ENCODE measurements at regions not wholly inside any gene's neighbourhood (a gene's known extent, or its start where the extent isn't known, plus 50 kb on each side); places are given as distances from the start of the nearest gene placed in this dataset.
"Not testable (repeated sequence)": the region's sequence is repeated elsewhere in the genome, so short reads cannot be mapped to it uniquely, and the experiment has no call there.

DNA sequence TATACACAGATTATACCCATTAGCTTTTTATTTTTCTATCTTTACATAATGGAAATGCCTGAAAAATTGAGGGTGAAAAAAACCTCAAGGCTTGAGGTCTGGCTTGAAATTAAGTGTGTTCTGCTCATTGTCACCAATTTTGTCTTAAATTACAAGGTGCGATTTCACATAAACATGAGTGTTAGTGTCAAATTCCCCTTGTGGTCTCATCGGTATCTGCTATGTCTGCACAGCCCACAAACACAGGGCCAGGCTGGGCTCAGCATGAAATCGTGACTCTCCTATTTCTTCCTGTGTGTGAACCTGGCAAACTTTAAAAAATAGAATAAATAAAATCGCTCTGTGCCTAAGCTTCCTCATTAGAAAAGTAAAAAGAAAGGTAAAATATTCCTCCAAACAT is 109.1 kb downstream of the CRLF2 start:
- DNase-seq (ENCODE audit: low read depth in 4 of 4, low spot score in 1 of 4), result no peak

DNA sequence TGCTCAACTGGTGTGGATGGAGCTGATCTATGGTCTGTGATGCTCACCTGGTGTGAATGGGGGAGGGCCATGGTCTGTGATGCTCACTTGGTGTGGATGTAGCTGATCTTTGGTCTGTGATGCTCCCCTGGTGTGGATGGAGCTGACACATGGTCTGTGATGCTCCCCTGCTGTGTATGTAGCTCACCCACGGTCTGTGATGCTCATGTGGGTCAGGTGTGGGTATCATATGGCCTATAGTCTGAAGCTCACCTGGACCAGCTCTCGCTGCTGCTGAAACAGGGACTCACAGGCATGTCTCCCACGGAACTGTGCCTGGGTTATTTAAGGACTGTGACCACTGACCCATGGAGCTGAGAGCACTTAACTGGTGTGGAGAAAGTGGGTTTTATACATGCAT is 109.7 kb downstream of the CRLF2 start:
- no peak for DNase-seq (ENCODE audit: low read depth in 4 of 4, low spot score in 1 of 4)

DNA sequence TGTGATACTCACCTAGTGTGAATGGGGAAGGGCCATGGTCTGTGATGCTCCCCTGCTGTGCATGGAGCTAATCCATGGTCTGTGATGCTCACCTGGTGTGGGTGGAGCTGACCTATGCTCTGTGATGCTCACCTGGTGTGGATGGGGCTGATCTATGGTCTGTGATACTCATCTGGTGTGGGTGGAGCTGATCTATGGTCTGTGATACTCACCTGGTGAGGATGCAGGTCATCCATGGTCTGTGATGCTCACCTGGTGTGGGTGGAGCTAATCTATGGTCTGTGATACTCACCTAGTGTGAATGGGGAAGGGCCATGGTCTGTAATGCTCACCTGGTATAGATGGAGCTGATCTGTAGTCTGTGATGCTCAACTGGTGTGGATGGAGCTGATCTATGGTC is 110.2 kb downstream of the CRLF2 start:
- DNase-seq (ENCODE audit: low read depth in 4 of 4, low spot score in 1 of 4), result not testable (repeated sequence)

DNA sequence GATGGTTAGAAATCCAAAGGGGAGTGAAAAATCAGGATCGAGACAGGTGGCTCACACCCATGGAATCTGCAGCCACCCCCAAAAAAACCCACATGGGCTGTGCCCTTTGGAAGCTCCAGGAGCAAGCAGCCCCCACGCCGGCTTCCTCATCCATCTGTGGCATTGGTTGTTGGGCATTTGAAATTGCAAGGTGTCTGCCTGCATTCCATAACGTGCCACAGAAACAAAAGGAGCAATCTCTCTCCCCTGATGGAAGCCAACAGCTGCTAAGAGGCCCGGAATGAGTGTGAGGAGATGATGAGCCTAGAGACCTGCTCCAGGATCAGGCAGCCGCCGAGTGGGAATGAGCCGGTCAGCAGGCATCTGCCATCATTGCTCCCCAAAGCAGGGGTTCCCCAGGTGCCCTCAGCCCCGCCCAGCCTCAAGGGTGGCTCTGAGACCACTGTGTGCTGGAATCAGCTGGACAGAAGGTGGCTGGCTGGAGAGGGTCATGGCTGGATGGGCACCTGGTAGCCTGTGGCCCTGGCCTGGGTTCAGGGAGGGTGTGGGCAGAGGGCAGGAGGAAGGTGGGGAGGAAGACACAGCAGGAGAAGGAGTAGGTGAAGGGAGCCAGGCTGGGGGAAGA is 113.2 kb downstream of the CRLF2 start:
- no peak for DNase-seq (ENCODE audit: low read depth in 4 of 4, low spot score in 1 of 4)

DNA sequence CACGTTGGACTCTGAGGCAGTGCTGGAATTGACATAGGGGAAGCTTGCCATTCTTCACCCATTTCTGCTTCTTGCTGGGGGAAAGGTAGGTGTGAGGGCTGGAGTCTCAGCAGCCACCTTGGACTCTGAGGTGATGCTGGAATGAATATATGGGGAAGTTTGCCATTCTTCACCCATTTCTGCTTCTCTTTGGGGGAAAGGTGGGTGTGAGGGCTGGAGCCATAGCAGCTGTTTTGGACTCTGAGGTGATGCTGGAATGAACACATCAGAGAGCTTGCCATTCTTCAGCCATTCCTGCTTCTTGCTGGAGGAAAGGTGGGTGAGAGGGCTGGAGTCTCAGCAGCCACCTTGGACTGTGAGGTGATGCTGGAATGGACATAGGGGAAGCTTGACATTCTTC is 115.1 kb downstream of the CRLF2 start:
- DNase-seq (ENCODE audit: low read depth in 4 of 4, low spot score in 1 of 4), result no peak

DNA sequence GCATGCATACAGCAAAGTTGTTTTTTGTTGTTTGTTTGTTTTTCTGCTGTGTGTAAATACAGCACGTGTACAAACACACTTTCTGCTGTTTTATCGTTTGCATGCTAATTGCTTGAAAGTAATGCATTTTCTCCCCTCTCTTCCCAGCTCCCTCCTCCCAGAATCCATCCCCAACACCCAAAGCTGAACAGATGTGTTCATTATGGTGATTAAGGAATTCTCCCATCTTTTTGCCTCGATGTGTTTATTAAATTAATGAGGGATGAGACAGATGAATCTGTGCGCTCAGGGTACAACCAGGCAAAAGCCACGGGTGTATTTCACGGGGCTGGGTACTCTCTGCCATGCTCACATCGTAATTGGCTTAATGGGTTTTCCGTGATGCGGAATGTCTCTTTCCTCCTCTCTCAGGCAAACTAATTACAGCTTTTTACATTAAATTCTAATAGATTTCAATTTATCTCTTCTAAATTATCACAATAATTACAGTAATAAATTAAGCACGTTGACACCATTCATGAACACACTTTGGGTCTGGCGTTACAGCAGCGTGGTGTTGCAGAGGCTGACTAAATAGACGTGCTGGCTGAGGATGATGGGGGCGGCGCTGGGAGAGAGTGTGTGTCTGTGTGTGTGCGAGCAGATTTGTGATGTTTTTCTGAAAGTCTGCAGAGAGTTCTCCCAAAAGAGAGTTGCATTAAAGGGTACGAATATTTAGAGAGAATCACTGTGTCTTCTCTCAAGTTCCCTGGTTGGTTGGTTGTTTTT is 117.7 kb downstream of the CRLF2 start:
- no peak for DNase-seq (ENCODE audit: low read depth in 4 of 4, low spot score in 1 of 4)

DNA sequence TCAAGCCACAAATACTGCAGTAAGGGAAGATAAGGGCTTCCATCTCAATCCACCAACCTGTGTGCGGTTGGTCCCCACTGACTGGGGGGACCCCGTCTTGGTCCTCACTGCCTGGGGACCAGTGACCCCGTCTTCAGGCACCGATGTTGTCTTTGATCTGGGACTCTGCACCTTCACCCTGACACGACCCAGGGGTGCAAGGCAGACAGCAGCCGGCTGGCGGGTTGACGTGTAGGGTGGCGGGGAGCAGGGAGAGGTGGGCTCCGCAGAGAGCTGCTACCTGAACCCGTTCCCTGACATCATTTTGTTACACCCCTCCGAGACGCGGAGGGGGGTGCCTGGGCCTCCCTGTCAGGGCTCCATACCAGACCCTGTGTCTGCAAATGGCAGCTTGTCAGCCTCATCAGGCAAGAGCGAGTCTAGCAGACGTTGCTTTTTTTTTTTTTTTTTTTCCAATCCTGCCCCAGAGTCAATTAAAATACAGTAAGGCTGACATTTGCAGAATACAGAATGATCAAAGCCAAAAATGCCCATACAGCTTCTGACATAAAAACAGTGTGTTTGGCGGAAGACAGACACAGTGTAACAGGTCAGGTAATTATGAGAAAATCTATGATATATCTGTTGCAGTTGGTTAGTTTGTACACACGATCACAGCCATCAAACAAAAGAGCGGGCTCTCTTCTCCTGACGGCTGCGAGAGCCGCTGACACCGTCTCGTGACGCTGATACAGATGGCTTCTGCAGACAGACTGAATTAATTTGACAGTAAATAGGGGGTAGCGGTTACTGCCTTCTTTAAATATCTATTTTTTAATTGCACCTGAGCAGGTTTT is 118.6 kb downstream of the CRLF2 start:
- no peak for DNase-seq (ENCODE audit: low read depth in 4 of 4, low spot score in 1 of 4)

DNA sequence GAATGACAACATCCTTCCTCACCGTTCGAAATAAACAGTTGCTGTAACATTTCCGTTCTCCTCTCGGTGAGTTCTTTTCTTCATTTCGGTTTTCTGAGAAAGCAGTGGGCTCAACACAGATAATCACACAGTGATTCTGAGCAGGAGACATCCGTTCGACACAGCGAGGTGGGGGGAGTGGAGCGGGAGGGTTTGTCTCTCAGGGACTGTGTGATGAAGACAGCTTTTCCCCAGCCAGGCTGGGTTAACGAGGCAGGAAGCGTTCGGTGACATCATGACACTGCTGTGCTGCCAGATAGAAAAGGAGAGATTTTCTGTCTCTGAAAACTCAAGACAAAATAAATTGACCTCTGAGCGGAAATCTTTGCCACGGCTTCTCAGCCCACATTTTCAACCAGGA is 119.3 kb downstream of the CRLF2 start:
- DNase-seq (ENCODE audit: low read depth in 4 of 4, low spot score in 1 of 4), result peak in 2 of 4 experiments; percentile 2 to 23

DNA sequence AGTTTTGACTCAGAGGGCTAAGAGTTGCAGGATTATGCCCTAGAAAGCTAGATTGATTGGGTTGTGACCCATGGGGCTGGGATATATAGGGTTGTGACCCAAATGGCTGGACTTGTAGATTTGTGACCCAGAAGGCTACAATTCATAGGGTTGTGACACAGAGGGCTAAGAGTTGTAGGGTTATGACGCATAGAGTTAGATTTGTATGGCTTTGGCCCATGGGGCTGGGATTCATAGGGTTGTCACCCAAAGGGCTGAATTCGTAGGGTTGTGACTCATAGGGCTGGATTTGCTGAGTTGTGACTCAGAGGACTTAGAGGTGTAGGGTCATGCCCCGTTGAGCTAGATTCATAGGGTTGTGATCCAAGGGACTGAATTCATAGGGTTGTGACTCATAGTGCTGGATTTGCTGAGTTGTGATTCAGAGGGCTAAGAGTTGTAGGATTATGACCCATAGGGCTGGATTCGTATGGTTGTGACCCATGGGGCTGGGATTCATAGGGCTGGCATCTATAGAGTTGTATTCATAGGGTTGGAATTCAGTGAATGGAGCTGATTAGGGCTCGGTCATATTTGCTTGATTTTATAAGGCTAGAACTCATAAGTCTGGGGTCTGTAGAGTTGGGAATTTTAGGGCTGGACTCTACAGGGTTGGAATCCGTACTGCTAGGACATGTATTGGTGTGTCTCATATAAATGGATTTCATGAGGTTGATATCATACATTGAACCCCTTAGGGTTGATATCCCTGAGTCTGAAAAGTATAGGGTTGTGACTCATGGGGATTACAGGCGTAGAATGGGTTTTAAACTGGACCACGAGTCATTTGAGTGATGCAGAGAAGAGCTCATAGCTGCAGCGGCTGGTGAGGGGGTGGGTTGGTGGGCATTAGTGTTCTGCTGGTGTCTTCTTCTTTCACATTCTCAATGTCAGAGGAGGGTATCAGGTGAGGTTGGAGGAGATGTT is 125.7 kb downstream of the CRLF2 start:
- no peak for DNase-seq (ENCODE audit: low read depth in 4 of 4, low spot score in 1 of 4)

DNA sequence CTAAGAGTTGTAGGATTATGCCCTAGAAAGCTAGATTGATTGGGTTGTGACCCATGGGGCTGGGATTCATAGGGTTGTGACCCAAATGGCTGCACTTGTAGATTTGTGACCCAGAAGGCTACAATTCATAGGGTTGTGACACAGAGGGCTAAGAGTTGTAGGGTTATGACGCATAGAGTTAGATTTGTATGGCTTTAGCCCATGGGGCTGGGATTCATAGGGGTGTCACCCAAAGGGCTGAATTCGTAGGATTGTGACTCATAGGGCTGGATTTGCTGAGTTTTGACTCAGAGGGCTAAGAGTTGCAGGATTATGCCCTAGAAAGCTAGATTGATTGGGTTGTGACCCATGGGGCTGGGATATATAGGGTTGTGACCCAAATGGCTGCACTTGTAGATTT is 126.6 kb downstream of the CRLF2 start:
- not testable (repeated sequence) for DNase-seq (ENCODE audit: low read depth in 4 of 4, low spot score in 1 of 4)

DNA sequence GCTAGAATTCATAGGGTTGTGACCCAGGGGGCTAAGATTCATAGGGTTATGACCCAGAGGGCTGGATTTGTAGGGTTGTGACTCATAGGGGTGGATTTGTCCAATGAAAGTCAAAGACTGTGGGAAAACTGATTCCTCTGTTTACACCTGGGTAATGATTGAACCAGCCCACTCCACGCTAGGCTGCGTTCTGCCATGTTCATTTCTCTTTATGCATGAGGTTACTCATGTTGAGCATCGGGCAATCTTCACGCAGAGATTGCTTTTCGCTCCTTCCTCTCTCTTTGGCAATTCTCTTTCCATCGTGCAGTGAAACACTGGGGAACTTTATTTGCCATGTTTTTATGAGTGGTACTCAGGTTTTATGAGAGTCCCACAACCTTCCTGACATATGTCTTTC is 127.8 kb downstream of the CRLF2 start:
- no peak for DNase-seq (ENCODE audit: low read depth in 4 of 4, low spot score in 1 of 4)

DNA sequence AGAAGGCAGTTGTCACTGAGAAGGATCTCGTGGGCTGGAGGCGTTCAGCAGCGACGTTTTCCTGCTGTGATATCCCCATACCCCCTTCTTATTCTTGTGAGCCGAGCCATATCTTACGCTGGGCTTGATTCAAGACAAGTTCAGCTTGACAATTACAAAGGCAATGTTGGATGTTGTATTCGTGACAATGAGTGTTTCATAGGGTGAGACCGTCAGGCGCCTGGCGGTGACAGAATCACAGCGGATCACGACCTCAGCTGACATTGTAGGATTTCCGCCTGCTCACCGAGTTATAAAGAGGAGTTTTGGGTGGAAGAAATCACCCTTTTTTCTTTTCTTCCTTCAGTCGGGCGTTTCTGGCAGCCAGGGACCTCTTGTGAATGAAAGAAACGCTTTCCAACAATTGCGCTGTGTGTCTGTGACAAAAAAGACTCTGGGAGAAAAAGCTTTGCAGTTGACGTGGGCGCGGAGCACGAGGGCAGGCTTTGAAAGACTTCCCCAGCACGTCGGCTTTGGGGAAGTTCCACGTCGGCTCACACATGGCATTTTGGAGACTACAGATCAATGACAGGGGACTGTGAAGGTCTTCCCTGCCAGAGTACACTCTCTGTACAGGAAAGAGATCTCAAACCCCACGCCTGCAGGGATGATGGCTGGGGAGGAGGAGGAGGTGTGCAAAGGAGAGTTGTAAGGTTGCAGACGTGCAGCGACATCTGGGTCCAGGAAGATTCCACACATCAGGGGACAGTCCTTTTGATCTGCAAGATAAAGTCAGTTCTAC is 135.4 kb downstream of the CRLF2 start:
- no peak for DNase-seq (ENCODE audit: low read depth in 4 of 4, low spot score in 1 of 4)

DNA sequence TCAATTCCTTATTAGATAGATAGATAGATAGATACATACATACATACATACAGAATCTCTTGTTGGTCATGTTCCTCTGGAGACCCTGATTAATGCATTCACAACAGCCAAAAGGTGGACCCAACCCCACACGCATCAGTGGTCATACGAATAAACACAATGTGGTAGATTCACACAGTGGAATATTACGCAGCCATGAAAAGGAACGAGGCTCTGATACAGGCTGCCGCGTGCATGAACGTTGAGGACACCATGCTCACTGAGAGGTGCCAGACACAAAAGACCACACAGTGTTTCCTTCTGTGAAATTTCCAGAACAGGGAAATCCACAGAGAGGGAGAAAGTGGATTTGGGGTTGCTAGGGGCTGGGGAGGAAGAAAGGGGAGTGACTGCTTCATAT is 136.7 kb downstream of the CRLF2 start:
- DNase-seq (ENCODE audit: low read depth in 4 of 4, low spot score in 1 of 4), result no peak

DNA sequence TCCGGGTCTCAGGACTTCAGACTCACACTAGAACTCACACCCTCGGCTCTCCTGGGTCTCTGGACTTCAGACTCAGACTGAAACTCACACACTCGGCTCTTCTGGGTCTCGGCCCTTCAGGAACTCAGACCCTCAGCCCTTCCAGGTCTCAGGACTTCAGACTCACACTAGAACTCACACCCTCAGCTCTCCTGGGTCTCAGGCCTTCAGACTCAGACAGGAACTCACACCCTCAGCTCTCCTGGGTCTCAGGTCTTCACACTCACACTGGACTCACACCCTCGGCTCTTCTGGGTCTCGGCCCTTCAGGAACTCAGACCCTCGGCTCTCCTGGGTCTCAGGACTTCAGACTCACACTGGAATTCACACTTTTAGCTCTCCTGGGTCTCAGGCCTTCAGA is 137.3 kb downstream of the CRLF2 start:
- DNase-seq (ENCODE audit: low read depth in 4 of 4, low spot score in 1 of 4), result no peak

DNA sequence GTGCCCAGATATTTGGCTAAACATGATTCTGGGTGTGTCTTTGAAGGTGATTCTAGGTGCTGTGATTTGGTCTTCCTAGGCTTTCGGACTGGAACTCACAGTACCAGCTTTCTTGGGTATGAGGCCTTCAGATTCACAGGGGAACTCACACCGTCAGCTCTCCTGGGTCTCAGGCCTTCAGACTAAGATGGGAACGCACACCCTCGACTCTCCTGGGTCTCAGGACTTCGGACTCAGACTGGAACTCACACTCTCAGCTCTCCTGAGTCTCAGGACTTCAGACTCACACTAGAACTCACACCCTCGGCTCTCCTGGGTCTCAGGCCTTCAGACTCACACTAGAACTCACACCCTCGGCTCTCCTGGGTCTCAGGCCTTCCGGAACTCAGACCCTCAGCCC is 137.7 kb downstream of the CRLF2 start:
- DNase-seq (ENCODE audit: low read depth in 4 of 4, low spot score in 1 of 4), result no peak

DNA sequence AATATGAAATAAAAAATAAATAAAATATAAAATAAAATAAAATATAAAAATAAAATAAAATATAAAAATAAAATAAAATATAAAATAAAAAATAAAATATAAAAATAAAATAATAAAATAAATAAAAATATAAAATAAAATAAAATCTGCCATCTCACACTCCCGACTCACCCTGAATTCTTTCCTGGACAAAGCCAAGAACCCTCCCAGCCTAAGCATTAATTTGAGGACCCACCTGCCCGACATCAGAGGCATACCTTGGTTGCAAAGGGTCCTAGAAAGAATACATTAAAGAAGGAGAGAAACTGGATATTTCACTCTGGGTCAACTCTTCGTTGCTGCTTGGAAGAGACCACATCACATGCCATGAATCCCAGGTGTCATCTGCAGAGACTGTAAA is 138.3 kb downstream of the CRLF2 start:
- no peak for DNase-seq (ENCODE audit: low read depth in 4 of 4, low spot score in 1 of 4)

DNA sequence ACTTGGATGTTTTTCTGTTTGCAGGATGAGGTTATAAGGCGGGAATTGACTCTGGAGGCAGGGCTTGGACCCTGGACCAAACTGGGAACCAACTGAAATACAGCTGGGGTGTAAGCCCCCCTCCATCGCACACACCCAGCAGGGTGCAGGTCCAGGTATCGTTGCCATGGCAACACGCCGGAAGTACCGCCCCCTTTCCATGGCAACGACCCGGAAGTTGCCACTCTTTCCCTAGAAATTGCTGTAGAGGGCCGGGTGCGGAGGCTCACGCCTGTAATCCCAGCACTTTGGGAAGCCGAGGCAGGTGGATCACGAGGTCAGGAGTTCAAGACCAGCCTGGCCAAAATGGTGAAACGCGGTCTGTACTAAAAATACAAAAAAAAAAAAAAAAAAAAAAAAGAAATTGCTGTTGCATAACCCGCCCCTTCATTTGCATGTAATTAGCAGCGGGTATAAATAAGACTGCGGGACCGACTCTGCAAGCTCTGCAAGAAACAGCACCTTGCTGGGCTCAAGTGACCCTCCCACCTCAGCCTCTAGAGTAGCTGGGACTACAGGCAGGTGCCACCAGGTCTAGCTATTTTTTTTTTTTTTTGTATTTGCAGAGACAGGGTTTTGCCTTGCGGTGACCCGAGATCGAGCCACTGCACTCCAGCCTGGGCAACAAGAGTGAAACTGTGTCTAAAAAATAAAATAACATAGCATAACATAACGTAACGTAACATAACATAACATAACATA is 139.6 kb downstream of the CRLF2 start:
- no peak for DNase-seq (ENCODE audit: low read depth in 4 of 4, low spot score in 1 of 4)

DNA sequence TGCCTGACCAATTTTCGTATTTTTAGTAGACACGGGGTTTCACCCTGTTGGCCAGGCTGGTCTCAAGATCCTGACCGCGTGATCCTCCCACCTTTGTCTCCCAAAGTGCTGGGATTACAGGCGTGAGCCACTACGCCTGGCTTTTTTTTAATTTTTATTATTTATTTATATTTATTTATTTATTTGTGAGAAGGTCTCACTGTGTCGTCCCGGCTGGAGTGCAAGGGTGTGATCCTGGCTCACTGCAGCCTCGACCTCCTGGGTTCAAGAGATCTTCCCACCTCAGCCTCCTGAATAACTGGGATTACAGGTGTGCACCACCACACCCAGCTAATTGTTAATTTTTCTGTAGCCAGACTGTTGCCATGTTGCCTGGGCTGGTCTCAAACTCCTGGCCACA is 141.1 kb downstream of the CRLF2 start:
- no peak for DNase-seq (ENCODE audit: low read depth in 4 of 4, low spot score in 1 of 4)

DNA sequence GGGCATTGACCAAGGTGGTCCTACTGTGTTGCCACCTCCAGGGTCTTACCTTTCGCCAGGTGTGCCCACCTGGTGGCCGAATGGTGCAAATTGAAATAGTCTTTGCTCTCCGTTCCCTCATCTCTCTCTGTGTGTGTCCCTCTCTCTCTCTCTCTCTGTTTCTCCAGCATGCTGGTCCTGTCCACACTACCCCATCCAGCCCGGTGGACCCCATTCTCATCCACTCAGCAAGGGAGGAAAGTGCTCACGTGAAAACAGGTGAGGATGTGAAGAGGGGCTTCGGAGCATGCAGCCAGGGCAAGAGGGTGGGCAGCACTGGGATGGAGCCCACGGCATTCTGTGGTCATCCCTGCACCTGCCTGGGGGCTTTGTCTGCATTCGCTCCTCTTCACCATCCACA is 150.1 kb downstream of the CRLF2 start:
- DNase-seq (ENCODE audit: low read depth in 4 of 4, low spot score in 1 of 4), result no peak

DNA sequence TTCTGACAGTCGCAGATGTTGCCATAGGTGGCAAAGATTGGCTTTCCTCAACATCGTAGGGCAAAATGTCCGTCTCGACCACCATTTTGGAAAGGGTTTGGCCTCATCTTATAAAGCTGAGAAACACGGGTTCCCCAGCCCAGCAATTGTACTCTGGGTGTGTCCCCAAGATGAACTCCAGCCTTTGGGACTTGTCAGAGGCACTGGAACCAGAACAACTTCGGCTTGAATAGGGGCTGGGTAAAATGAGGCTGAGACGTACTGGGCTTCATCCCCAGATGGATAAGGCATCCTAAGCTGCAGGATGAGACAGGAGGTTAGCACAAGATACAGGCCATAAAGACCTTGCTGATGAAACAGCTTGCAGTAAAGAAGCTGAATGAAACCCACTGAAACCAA is 151.9 kb downstream of the CRLF2 start:
- DNase-seq (ENCODE audit: low read depth in 4 of 4, low spot score in 1 of 4), result no peak
